Sigmoid colon (tissue), 4 donors: ENCODE measurements at regions not wholly inside any gene's neighbourhood (a gene's known extent, or its start where the extent isn't known, plus 50 kb on each side); places are given as distances from the start of the nearest gene placed in this dataset.

Experiments used
- EP300 ChIP-seq, 4 donors: sonication (generic); formaldehyde crosslinking; IDR thresholded peaks; one replicate each; pipeline ENCODE4 v1.6.1; 2017; ENCODE audit warnings: antibody characterized with exemption in 4 of 4
- POLR2AphosphoS5 ChIP-seq, 4 donors: sonication (generic); formaldehyde crosslinking; IDR thresholded peaks; one replicate each; pipeline ENCODE4 v1.6.1; 2017; ENCODE audit warnings: antibody characterized with exemption in 4 of 4
- TF ChIP-seq, protein P1 (sequence below), 4 experiments: fragments of 450-650 bp in 3 of 4; fragments of 200-600 bp in 1 of 4; IDR thresholded peaks; one replicate each; pipeline ENCODE4 v1.5.1; 2016 to 2019; ENCODE audit warnings: antibody characterized with exemption in 4 of 4, mild to moderate bottlenecking in 3 of 4, moderate library complexity in 2 of 4

DNA sequence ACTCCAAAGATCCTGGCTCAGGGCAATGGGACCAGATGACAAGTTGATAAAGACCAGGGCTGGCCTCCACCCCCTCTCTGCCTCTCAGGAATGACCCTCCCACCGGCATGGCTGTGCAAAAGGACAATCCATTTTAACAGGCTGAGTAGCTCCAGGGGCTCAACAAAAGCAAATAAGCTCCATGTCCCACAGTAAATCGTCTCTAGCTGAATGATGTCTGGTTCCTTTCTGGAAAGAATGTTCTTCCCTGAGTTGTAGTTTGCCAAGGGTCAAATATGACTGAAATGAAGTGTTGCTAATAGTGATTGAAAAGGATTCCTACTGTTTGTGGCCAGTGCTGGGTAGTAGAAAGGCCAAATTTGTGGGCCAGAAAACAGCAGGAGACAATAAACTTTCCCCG lies 434.4 kb upstream of the ETAA1 start:
- TF ChIP-seq, protein P1, sequence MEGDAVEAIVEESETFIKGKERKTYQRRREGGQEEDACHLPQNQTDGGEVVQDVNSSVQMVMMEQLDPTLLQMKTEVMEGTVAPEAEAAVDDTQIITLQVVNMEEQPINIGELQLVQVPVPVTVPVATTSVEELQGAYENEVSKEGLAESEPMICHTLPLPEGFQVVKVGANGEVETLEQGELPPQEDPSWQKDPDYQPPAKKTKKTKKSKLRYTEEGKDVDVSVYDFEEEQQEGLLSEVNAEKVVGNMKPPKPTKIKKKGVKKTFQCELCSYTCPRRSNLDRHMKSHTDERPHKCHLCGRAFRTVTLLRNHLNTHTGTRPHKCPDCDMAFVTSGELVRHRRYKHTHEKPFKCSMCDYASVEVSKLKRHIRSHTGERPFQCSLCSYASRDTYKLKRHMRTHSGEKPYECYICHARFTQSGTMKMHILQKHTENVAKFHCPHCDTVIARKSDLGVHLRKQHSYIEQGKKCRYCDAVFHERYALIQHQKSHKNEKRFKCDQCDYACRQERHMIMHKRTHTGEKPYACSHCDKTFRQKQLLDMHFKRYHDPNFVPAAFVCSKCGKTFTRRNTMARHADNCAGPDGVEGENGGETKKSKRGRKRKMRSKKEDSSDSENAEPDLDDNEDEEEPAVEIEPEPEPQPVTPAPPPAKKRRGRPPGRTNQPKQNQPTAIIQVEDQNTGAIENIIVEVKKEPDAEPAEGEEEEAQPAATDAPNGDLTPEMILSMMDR (IDR thresholded peaks at IDR 0.05): no peak
- peak; percentile 87 to 98 (median 92) for TF ChIP-seq POLR2AphosphoS5 (IDR thresholded peaks at IDR 0.05)
- TF ChIP-seq EP300 (IDR thresholded peaks at IDR 0.05): peak; percentile 58 to 93 (median 78)
